BLaER1 treated with 17β-estradiol and CSF1 and Interleukin-3, amounts not matched to agents 10 nM and 100 nM (cell line): ENCODE measurements at regions not wholly inside any gene's neighbourhood (a gene's known extent, or its start where the extent isn't known, plus 50 kb on each side); places are given as distances from the start of the nearest gene placed in this dataset.
A peak's percentile ranks its signal among the peaks of the same experiment; 100 is the strongest.

Source experiments
- H3K27ac ChIP-seq, 11 experiments: shearing (Covaris generic); formaldehyde crosslinking; 2 replicates each; pipeline ENCODE4 v1.8.1; 2022
- H3K27me3 ChIP-seq, 11 experiments: shearing (Covaris generic); formaldehyde crosslinking; 2 replicates each; pipeline ENCODE4 v1.8.1; 2022
- H3K36me3 ChIP-seq, 11 experiments: shearing (Covaris generic); formaldehyde crosslinking; 2 replicates each; pipeline ENCODE4 v1.8.1; 2022
- H3K4me1 ChIP-seq, 10 experiments: shearing (Covaris generic); formaldehyde crosslinking; 2 replicates each; pipeline ENCODE4 v1.8.1; 2022
- H3K4me2 ChIP-seq, 11 experiments: shearing (Covaris generic); formaldehyde crosslinking; 2 replicates each; pipeline ENCODE4 v1.8.1; 2022
- H3K4me3 ChIP-seq, 10 experiments: shearing (Covaris generic); formaldehyde crosslinking; 2 replicates each; pipeline ENCODE4 v1.8.1; 2022
- H3K9ac ChIP-seq, 11 experiments: shearing (Covaris generic); formaldehyde crosslinking; 2 replicates each; pipeline ENCODE4 v1.8.1; 2022
- H3K9me3 ChIP-seq, 11 experiments: shearing (Covaris generic); formaldehyde crosslinking; replicated peaks in 1 of 11; 2 replicates each; pipeline ENCODE4 v1.8.1; 2022
- H4K20me1 ChIP-seq, 11 experiments: shearing (Covaris generic); formaldehyde crosslinking; 2 replicates each; pipeline ENCODE4 v1.8.1; 2022
- Cebpa-rat ChIP-seq, 11 experiments: shearing (Covaris generic); IDR thresholded peaks; 2 replicates each; pipeline ENCODE4 v1.8.1; 2022

DNA sequence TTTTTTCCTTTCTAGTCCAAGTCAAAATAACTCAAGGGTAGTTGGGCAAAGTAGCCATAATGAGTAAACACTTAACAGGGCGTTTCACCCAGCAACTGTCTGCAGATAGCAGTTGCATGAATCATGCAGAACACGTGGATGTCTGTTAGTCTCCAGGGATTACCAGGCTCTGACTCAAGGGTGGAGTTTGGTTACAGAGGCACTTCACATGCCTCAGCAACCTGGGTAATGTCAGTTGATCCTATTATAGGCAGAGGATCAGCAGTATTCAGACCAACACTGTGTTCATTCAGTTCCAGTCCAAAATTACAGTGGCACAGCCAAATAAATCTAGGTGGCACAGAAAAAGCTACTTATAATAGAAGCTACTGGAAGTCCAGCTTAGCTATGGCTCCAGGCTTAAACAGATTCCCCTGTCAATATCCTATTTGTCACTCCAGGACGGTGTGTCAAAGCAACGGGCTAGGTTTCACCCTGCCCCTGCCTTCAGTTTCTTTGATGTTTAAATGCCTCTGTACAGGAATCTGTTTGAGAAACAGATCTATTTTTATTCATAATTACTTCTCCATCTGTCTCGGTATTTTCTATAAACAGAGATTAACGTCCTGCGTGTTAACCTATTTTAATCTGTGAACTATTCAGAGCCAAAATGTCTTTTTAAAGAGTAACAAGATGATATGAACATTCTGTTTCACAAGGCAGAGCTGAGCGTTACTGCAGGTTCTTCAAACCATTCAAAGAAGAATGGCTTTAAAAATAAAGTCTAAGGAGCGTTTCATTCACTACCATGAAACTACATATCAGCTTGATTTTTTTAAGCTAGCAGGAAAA, 162.6 kb upstream of the AKR1E2 start:
- H3K9ac ChIP-seq = peak overlapping the region; percentile 44 to 71 (median 62); a peak in 20 of 22 replicates
- peak overlapping the region in 1 of 10 experiments; percentile 1; a peak in 2 of 20 replicates for H3K4me3 ChIP-seq
- H3K9me3 ChIP-seq = peaks cover 0 to 4% (median 0%) of the 10 kb centered on the region in 11 experiments; a peak in 4 of 22 replicates
- TF ChIP-seq Cebpa-rat (IDR thresholded peaks at IDR 0.05) = peak in 1 of 11 experiments; percentile 60; a peak in 1 of 22 replicates
- H3K27ac ChIP-seq = peak overlapping the region; percentile 56 to 86 (median 82)
- no peaks in the 10 kb centered on the region for H4K20me1 ChIP-seq
- H3K36me3 ChIP-seq = no peaks in the 10 kb centered on the region
- peaks cover 30 to 43% (median 37%) of the 10 kb centered on the region in 10 experiments for H3K4me1 ChIP-seq
- no peaks in the 10 kb centered on the region for H3K27me3 ChIP-seq
- peak overlapping the region; percentile 60 to 85 (median 75) for H3K4me2 ChIP-seq

DNA sequence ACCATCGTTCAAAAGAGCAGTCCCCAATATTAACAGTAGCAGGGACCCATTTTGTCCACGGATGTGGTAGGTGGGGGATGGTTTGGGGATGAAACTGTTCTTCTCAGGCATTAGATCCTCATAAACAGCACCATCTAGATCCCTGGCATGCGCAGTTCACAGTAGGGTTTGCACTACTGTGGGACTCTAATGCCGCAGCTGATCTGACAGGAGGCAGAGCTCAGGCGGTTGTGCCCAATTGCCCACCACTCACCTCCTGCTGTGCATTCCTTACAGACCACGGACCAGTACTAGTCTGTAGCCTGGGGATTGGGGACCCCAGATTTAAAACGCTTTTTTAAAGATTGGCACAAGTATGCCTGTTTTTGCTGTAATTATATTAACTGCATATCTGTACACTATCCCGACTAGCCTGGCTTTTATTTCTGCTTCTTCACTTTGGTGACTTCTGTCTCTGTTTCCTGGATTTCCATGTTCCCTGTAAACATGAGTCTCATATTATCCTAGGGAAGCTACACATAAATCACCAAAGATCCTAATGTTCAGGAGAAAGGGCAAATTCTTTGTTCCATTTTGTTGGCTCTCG, 163.3 kb upstream of the AKR1E2 start:
- Histone ChIP-seq H3K4me2 (peak overlapping the region; percentile 60 to 85 (median 75)), H3K4me3 (no peak overlapping the region), H3K9me3 (peaks cover 0 to 4% (median 0%) of the 10 kb centered on the region in 11 experiments; a peak in 3 of 22 replicates), H3K27ac (peak overlapping the region; percentile 56 to 86 (median 82)), H3K36me3 (no peaks in the 10 kb centered on the region), H4K20me1 (no peaks in the 10 kb centered on the region), H3K4me1 (peaks cover 30 to 43% (median 37%) of the 10 kb centered on the region in 10 experiments), H3K27me3 (no peaks in the 10 kb centered on the region), H3K9ac (peak overlapping the region; percentile 4 to 71 (median 60); a peak in 17 of 22 replicates)
- TF ChIP-seq Cebpa-rat (IDR thresholded peaks at IDR 0.05) = no peak

DNA sequence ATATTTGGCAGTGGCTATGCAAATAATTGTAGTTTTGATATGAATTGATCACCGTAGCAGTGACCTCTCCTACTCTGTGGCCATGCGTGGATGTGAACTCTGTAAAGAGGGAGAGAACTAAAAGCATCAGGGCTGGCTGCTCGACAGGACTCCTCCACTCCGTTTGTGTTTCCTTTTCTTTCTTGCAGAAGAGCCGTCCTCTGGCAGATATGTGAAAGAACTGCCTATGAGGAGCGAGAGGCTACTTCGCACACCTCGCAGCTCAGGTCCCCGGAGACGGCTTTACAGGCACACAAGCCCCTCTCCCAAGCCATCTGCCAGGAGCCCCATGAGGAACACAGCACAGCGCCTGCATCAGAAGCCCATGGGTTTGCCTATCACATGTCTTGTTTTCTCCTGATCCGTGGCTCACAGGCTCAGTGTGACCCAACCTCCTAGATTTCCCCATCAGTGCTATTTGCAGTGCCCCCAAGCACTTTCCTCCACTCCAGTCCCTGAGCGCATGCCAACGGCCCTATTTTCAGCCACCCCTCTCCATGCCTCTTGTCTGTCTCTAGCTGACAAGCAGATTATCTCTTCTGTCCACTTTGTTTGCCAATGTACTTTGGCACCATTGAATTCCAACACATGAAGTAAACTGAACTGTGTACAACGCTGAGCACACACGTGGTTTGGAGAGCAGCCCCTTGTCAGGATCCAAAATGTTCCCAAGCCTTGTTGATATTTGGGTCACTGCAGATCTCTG, 164.3 kb upstream of the AKR1E2 start:
- Histone ChIP-seq H4K20me1 (no peaks in the 10 kb centered on the region), H3K4me3 (no peak overlapping the region), H3K27ac (peak overlapping the region in 8 of 11 experiments; percentile 33 to 86 (median 82); a peak in 15 of 22 replicates), H3K36me3 (no peaks in the 10 kb centered on the region), H3K9me3 (peaks cover 0 to 4% (median 0%) of the 10 kb centered on the region in 11 experiments; a peak in 1 of 22 replicates), H3K4me2 (peak overlapping the region in 9 of 11 experiments; percentile 23 to 85 (median 71); a peak in 14 of 22 replicates), H3K9ac (no peak overlapping the region), H3K27me3 (no peaks in the 10 kb centered on the region), H3K4me1 (peaks cover 30 to 43% (median 37%) of the 10 kb centered on the region in 10 experiments)
- no peak for TF ChIP-seq Cebpa-rat (IDR thresholded peaks at IDR 0.05)

DNA sequence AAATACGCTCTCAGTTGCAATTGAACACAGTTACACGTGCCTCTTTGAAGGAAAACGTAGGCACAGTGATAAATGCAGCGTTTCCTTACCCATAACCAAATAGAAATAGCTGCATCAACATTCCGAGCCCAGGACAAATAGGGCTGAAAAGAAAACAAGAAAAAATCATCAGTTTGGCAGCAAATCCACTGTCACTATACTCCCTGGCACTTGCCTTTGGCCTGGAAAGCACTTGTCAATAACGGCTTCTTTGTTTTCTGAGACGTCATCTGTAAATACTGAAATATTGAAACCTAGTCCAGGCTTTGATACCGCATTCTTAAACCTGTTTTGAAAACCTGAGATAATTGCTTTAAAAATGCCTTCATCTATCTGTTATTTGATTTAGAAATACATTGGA, 167.2 kb upstream of the AKR1E2 start:
- Histone ChIP-seq H3K4me3 (no peak overlapping the region), H3K4me1 (peaks cover 22 to 32% (median 24%) of the 10 kb centered on the region in 10 experiments), H3K36me3 (no peaks in the 10 kb centered on the region), H3K27me3 (no peaks in the 10 kb centered on the region), H3K9ac (no peak overlapping the region), H3K4me2 (no peak overlapping the region), H3K9me3 (no peaks in the 10 kb centered on the region), H3K27ac (no peak overlapping the region), H4K20me1 (no peaks in the 10 kb centered on the region)
- TF ChIP-seq Cebpa-rat (IDR thresholded peaks at IDR 0.05) = no peak

DNA sequence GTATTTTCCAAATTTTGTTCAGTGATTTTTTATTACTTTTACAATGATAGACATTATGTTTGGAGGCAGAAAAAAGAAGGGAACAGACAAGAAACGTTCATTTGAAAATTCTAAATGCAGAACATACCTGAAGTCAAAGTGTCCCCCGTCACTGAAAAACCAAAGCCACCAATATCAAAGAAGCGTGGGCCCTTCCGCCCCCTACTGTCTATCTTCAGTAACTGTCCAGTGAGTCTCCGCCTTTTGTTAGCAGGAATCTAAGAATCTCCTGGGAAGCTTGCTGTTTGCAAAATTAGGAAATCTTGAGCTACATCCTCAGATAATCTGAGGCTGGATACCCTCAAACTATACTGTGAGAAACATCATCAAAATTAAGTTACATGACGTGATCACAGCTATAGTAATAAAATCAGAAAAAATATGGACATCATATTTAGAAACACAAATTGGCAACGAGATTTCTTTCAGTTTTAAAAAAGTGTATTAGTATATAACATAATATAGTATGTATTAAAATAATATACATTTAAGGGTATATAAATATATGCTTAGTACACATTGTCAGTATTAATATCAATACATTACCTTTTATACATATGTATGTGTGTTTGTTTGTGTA, 169.3 kb upstream of the AKR1E2 start:
- H3K27me3 ChIP-seq = no peaks in the 10 kb centered on the region
- no peaks in the 10 kb centered on the region for H4K20me1 ChIP-seq
- H3K4me2 ChIP-seq = no peak overlapping the region
- H3K9me3 ChIP-seq = no peaks in the 10 kb centered on the region
- no peak for TF ChIP-seq Cebpa-rat (IDR thresholded peaks at IDR 0.05)
- peaks cover 2 to 18% (median 4%) of the 10 kb centered on the region in 10 experiments; a peak in 15 of 20 replicates for H3K4me1 ChIP-seq
- H3K27ac ChIP-seq = no peak overlapping the region
- H3K9ac ChIP-seq = no peak overlapping the region
- no peaks in the 10 kb centered on the region for H3K36me3 ChIP-seq
- H3K4me3 ChIP-seq = no peak overlapping the region

DNA sequence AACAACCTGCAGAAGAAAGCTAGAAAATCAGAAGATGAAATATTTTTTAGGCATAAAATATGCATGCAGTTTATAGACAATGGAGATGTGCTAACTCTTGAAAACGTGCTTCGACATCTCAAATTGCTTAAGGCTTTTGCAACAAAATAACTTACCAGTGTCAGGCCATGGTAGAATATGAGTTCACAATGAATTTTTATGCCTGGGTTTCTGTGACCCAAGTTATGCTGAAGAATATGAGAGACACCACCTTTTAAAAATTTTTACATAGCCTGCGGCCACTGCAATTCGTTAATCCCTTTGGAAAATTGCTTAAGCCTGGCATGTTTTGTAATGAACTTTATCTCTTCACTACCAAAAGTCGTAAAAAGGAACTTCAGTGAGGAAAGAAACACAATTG, 170.1 kb upstream of the AKR1E2 start:
- H3K36me3 ChIP-seq = no peaks in the 10 kb centered on the region
- H4K20me1 ChIP-seq = no peaks in the 10 kb centered on the region
- H3K4me2 ChIP-seq = no peak overlapping the region
- peaks cover 0 to 17% (median 0%) of the 10 kb centered on the region in 10 experiments; a peak in 4 of 20 replicates for H3K4me1 ChIP-seq
- no peaks in the 10 kb centered on the region for H3K27me3 ChIP-seq
- no peak for TF ChIP-seq Cebpa-rat (IDR thresholded peaks at IDR 0.05)
- no peak overlapping the region for H3K27ac ChIP-seq
- H3K9ac ChIP-seq = no peak overlapping the region
- no peaks in the 10 kb centered on the region for H3K9me3 ChIP-seq
- H3K4me3 ChIP-seq = no peak overlapping the region

DNA sequence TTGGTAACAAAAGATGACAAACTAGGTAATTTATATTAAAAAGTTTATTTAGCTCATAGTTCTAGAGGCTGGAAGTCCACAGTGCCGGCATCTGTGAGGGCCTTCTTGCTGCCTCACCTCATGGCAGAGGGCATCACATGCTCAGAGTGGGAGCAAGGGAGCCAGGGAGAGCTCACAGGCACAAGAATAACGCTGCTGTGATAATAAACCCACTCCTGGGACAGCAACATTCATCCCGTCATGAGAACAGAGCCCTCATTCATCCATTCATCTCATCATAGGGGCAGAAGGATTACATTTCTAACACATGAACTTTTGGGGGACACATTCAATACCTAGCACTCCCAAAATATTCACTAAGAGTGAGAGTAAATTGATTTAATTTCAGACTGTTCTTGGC, 170.6 kb upstream of the AKR1E2 start:
- no peak for TF ChIP-seq Cebpa-rat (IDR thresholded peaks at IDR 0.05)
- Histone ChIP-seq H3K27ac (no peak overlapping the region; a peak in 1 of 22 replicates), H3K4me1 (peaks cover 0 to 19% (median 0%) of the 10 kb centered on the region in 10 experiments; a peak in 5 of 20 replicates)

DNA sequence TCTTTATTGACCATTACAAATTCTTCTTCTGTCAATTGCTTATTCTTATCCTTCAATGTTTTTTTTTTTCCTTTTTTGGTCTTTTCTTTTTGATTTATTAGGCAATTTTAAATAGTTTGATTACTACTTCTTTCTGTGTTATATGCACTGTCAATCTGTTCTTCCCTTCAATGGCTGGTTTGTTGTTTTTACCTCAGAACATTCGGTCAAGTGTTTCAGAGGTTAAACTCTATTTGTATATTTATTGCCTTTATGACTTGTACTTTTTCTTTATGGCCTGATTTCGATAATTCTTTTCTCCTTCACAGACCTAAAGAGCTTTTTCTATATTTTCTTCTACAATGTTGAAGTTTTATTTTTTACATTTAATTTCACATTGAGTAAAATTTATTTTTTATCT, 171.5 kb upstream of the AKR1E2 start:
- no peaks in the 10 kb centered on the region for H3K9me3 ChIP-seq
- no peaks in the 10 kb centered on the region for H3K27me3 ChIP-seq
- TF ChIP-seq Cebpa-rat (IDR thresholded peaks at IDR 0.05) = no peak
- H3K4me2 ChIP-seq = no peak overlapping the region
- no peaks in the 10 kb centered on the region for H3K36me3 ChIP-seq
- no peak overlapping the region for H3K4me3 ChIP-seq
- H3K9ac ChIP-seq = no peak overlapping the region
- no peak overlapping the region for H3K27ac ChIP-seq
- H4K20me1 ChIP-seq = no peaks in the 10 kb centered on the region
- peaks cover 0 to 27% (median 0%) of the 10 kb centered on the region in 10 experiments; a peak in 6 of 20 replicates for H3K4me1 ChIP-seq

More for the DNA sequence above, 170.6 kb upstream of the AKR1E2 start:
- H3K27me3 ChIP-seq = no peaks in the 10 kb centered on the region
- H3K9me3 ChIP-seq = no peaks in the 10 kb centered on the region
- no peaks in the 10 kb centered on the region for H3K36me3 ChIP-seq
- no peak overlapping the region for H3K9ac ChIP-seq
- no peak overlapping the region for H3K4me3 ChIP-seq
- H4K20me1 ChIP-seq = no peaks in the 10 kb centered on the region
- no peak overlapping the region for H3K4me2 ChIP-seq
